OCI-LY1 (cell line): ENCODE measurements at regions not wholly inside any gene's neighbourhood (a gene's known extent, or its start where the extent isn't known, plus 50 kb on each side); places are given as distances from the start of the nearest gene placed in this dataset.

Experiments used
- H2AFZ ChIP-seq: fragments of 200-600 bp; sonication (generic), shearing (Covaris generic); 2 replicates; pipeline ENCODE4 v1.6.0; 2014; ENCODE audit warnings: antibody characterized with exemption, mild to moderate bottlenecking, low read length
- H3F3A ChIP-seq: fragments of 200-600 bp; sonication (generic), shearing (Covaris generic); 2 replicates; pipeline ENCODE4 v1.6.0; 2014; ENCODE audit warnings: mild to moderate bottlenecking, antibody characterized with exemption, low read length, moderate library complexity; ENCODE audit not compliant: insufficient read depth
- H3K27ac ChIP-seq: fragments of 200-600 bp; sonication (generic); 2 replicates; pipeline ENCODE4 v1.5.1; 2014; ENCODE audit warnings: low read length, mixed run types, mild to moderate bottlenecking, low read depth; ENCODE audit not compliant: poor library complexity, severe bottlenecking
- H3K27me3 ChIP-seq: fragments of 200-600 bp; sonication (generic); 2 replicates; pipeline ENCODE4 v1.6.0; 2014; ENCODE audit warnings: antibody characterized with exemption, mild to moderate bottlenecking, low read length, moderate library complexity; ENCODE audit not compliant: insufficient read depth
- H3K36me3 ChIP-seq: fragments of 200-600 bp; sonication (generic); 2 replicates; pipeline ENCODE4 v1.6.1; 2014; ENCODE audit warnings: mild to moderate bottlenecking, antibody characterized with exemption, low read length, moderate library complexity, mixed read lengths; ENCODE audit not compliant: insufficient read depth
- H3K4me1 ChIP-seq: fragments of 200-600 bp; sonication (generic); 2 replicates; pipeline ENCODE4 v1.5.1; 2014; ENCODE audit warnings: mild to moderate bottlenecking, low read length, moderate library complexity; ENCODE audit not compliant: insufficient read depth, severe bottlenecking
- H3K4me2 ChIP-seq: fragments of 200-600 bp; sonication (generic), shearing (Covaris generic); 2 replicates; pipeline ENCODE4 v1.6.1; 2014; ENCODE audit warnings: low read length
- H3K4me3 ChIP-seq: fragments of 200-600 bp; sonication (generic); 2 replicates; pipeline ENCODE4 v1.5.1; 2014; ENCODE audit warnings: low read length, low read depth, mild to moderate bottlenecking, mixed read lengths; ENCODE audit not compliant: poor library complexity, severe bottlenecking
- H3K79me2 ChIP-seq: fragments of 200-600 bp; shearing (Covaris generic); 2 replicates; pipeline ENCODE4 v1.6.1; 2016; ENCODE audit warnings: mixed run types, low read length, mixed read lengths; ENCODE audit not compliant: insufficient read depth
- H3K9ac ChIP-seq: fragments of 200-600 bp; sonication (generic), shearing (Covaris generic); 2 replicates; pipeline ENCODE4 v1.6.1; 2014; ENCODE audit warnings: mild to moderate bottlenecking, low read length, mixed read lengths
- H3K9me2 ChIP-seq: fragments of 200-600 bp; sonication (generic), shearing (Covaris generic); 2 replicates; pipeline ENCODE4 v1.6.1; 2014; ENCODE audit warnings: low read depth, mild to moderate bottlenecking, low read length, mixed read lengths
- H3K9me3 ChIP-seq: fragments of 200-600 bp; shearing (Covaris generic); 2 replicates; pipeline ENCODE4 v1.6.1; 2014; ENCODE audit warnings: low read length, mixed read lengths
- H4K20me1 ChIP-seq: fragments of 200-600 bp; sonication (generic), shearing (Covaris generic); 2 replicates; pipeline ENCODE4 v1.6.0; 2016; ENCODE audit warnings: mild to moderate bottlenecking, low read length; ENCODE audit not compliant: insufficient read depth
- CTCF ChIP-seq: fragments of 200-600 bp; sonication (generic), shearing (Covaris generic); IDR thresholded peaks from 2 replicates; pipeline ENCODE4 v1.5.1; 2017; ENCODE audit warnings: mild to moderate bottlenecking, antibody characterized with exemption, low read length, moderate library complexity, mixed read lengths
- EZH2 ChIP-seq: fragments of 200-600 bp; sonication (generic), shearing (Covaris generic); IDR thresholded peaks from 2 replicates; pipeline ENCODE4 v1.8.0; 2017; ENCODE audit warnings: borderline replicate concordance, mixed run types, mild to moderate bottlenecking, antibody characterized with exemption, low read length, moderate library complexity, mixed read lengths

- H2AFZ ChIP-seq, result no peak overlapping the region
- TF ChIP-seq EZH2 (no peak), CTCF (no peak)
- H3K27ac ChIP-seq, result no peak overlapping the region
- no peaks in the 10 kb centered on the region for H4K20me1 ChIP-seq
- no peaks in the 10 kb centered on the region for H3K4me1 ChIP-seq
- no peaks in the 10 kb centered on the region for H3K27me3 ChIP-seq
- no peaks in the 10 kb centered on the region for H3K9me2 ChIP-seq
- no peaks in the 10 kb centered on the region for H3K36me3 ChIP-seq
- H3K4me3 ChIP-seq, result no peak overlapping the region
- H3K79me2 ChIP-seq, result no peaks in the 10 kb centered on the region
- no peaks in the 10 kb centered on the region for H3K9me3 ChIP-seq
- H3K4me2 ChIP-seq, result no peak overlapping the region
- H3F3A ChIP-seq, result no peaks in the 10 kb centered on the region
- no peak overlapping the region for H3K9ac ChIP-seq
These were observed 1892.3 kb upstream of the PCDH7 start for GRCh38 chr4:28827866-28828265.

GRCh38 chr4:28831867-28832266 lies 1888.3 kb upstream of the PCDH7 start:
- no peaks in the 10 kb centered on the region for H3K36me3 ChIP-seq
- H3K9me3 ChIP-seq, result no peaks in the 10 kb centered on the region
- no peaks in the 10 kb centered on the region for H3K27me3 ChIP-seq
- H2AFZ ChIP-seq, result no peak overlapping the region
- H3K27ac ChIP-seq, result no peak overlapping the region
- TF ChIP-seq CTCF (no peak), EZH2 (no peak)
- no peak overlapping the region for H3K9ac ChIP-seq
- no peak overlapping the region for H3K4me2 ChIP-seq
- no peak overlapping the region for H3K4me3 ChIP-seq
- no peaks in the 10 kb centered on the region for H3K4me1 ChIP-seq
- H3K9me2 ChIP-seq, result no peaks in the 10 kb centered on the region
- H4K20me1 ChIP-seq, result no peaks in the 10 kb centered on the region
- H3F3A ChIP-seq, result no peaks in the 10 kb centered on the region
- no peaks in the 10 kb centered on the region for H3K79me2 ChIP-seq

GRCh38 chr4:28832444-28832843 lies 1887.7 kb upstream of the PCDH7 start:
- Histone ChIP-seq H3K4me2 (no peak overlapping the region), H3K27me3 (no peaks in the 10 kb centered on the region), H3F3A (no peaks in the 10 kb centered on the region), H3K4me3 (no peak overlapping the region), H4K20me1 (no peaks in the 10 kb centered on the region), H3K9me2 (no peaks in the 10 kb centered on the region), H3K27ac (no peak overlapping the region), H2AFZ (no peak overlapping the region), H3K9me3 (no peaks in the 10 kb centered on the region), H3K4me1 (no peaks in the 10 kb centered on the region), H3K79me2 (no peaks in the 10 kb centered on the region), H3K36me3 (no peaks in the 10 kb centered on the region), H3K9ac (no peak overlapping the region)
- TF ChIP-seq CTCF (no peak), EZH2 (no peak)
